Left lung (tissue), 4 donors: ENCODE measurements at regions not wholly inside any gene's neighbourhood (a gene's known extent, or its start where the extent isn't known, plus 50 kb on each side); places are given as distances from the start of the nearest gene placed in this dataset.

Source experiments
- ATAC-seq: fragments of 200-7000 bp; cut with Tn5 transposase; one replicate; pipeline ENCODE4 v1.9.1; 2020; ENCODE audit warnings: moderate library complexity
- DNase-seq, 4 donors: peaks; one replicate each; pipeline ENCODE4 v3.0.0-alpha.2; 2013 to 2020
- H3K27ac ChIP-seq, 2 donors: fragments of 200-600 bp; sonication (generic) in 1 of 2; one replicate each; pipeline versions ENCODE4 v1.5.0 to v1.8.0; 2020 to 2021
- H3K27me3 ChIP-seq, 2 donors: fragments of 200-600 bp; sonication (generic) in 1 of 2; one replicate each; pipeline versions ENCODE4 v1.5.0 to v1.8.0; 2020 to 2021
- H3K36me3 ChIP-seq, 2 donors: fragments of 200-600 bp; sonication (generic) in 1 of 2; one replicate each; pipeline versions ENCODE4 v1.5.0 to v1.8.0; 2020 to 2021
- H3K4me1 ChIP-seq, 2 donors: fragments of 200-600 bp; one replicate each; pipeline ENCODE4 v1.8.0; 2021
- H3K4me3 ChIP-seq, 2 donors: fragments of 200-600 bp; sonication (generic) in 1 of 2; one replicate each; pipeline versions ENCODE4 v1.5.0 to v1.8.0; 2020 to 2021; ENCODE audit warnings: mild to moderate bottlenecking in 1 of 2
- H3K9me3 ChIP-seq, 2 donors: fragments of 200-600 bp; sonication (generic) in 1 of 2; one replicate each; pipeline versions ENCODE4 v1.5.0 to v1.8.0; 2020 to 2021
- intact Hi-C, 2 donors: fragments of 100-400 bp; cut with DNase I; formaldehyde crosslinking; loops; one replicate each; pipeline versions ENCODE4 v1.11.2 to v1.14.2; 2022
- TF ChIP-seq, protein P1 (sequence below), 2 donors: fragments of 200-600 bp; sonication (generic) in 1 of 2; IDR thresholded peaks; one replicate each; pipeline versions ENCODE4 v1.5.0 to v1.8.0; 2021; ENCODE audit warnings: antibody characterized with exemption in 2 of 2
- donor health status: DM: no; HTN: yes; CAD: no.
- donor health status: DM: no; HTN: no; CAD: no.

DNA sequence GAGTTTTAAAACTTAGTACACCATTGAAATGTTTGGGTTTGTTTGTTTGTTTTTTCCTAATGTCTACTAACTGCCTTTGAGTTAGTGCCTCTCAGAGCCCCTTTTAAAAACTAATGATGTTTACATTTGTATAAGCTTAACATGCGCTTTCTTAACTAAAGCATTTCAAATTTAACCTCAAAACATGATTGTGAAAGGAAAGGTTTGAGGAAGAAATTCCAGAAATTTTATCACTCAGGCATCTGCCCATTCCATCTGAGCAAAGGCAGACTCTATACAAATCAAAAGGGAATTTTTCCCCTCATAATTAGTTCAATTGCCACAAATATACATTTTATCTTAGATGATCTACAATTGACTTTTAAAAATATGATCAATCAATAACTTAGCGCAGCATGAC lies 230.7 kb upstream of the CAND1 start:
- TF ChIP-seq, protein P1, sequence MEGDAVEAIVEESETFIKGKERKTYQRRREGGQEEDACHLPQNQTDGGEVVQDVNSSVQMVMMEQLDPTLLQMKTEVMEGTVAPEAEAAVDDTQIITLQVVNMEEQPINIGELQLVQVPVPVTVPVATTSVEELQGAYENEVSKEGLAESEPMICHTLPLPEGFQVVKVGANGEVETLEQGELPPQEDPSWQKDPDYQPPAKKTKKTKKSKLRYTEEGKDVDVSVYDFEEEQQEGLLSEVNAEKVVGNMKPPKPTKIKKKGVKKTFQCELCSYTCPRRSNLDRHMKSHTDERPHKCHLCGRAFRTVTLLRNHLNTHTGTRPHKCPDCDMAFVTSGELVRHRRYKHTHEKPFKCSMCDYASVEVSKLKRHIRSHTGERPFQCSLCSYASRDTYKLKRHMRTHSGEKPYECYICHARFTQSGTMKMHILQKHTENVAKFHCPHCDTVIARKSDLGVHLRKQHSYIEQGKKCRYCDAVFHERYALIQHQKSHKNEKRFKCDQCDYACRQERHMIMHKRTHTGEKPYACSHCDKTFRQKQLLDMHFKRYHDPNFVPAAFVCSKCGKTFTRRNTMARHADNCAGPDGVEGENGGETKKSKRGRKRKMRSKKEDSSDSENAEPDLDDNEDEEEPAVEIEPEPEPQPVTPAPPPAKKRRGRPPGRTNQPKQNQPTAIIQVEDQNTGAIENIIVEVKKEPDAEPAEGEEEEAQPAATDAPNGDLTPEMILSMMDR (IDR thresholded peaks at IDR 0.05): no peak
- no peak for ATAC-seq
- no peak overlapping the region for H3K27ac ChIP-seq
- no peak overlapping the region for H3K4me3 ChIP-seq
- H3K9me3 ChIP-seq: no peaks in the 10 kb centered on the region
- H3K4me1 ChIP-seq: no peaks in the 10 kb centered on the region
- H3K36me3 ChIP-seq: no peaks in the 10 kb centered on the region
- no peaks in the 10 kb centered on the region for H3K27me3 ChIP-seq
- intact Hi-C loops: no loop called here
- no peak for DNase-seq

DNA sequence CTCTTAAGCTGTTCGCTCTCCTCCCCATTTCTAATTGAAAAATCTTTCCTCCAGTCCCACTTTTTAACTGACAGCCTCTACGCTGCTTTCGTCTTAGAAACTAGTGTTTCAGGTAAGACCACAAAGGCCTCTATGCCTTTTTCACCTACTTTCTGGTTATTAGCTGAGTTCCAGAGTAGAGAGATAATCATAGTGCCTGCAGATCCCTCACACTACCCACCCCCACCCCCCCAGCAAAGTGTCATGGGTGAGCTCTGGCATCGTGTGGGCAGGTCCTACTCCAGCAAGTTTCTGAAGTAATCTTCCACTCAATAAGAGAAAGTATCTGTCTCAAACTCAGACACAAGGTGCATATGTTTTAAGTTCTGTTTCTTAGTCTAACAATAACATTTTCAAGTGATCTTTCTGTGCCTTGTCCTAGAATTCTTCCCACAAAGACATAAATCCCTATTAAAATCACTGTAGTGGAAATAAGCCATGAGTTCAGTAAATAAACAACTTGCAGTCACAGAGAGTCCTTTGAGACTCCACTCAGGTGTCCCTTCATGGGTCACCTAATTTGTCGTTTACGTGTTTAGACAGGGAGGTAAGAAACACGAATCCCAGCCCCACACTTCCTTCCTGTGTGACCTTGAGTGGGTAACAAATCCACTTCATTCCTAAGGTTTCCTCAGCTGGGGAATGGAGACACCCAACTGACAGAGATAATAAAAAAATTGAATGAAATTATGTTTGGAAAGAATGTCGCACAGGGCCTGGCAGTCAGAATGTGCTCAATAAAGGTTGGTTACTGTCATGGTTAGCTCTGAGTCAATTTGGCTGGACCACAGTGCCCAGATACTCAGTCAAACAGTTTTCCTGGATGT lies 228.9 kb upstream of the CAND1 start:
- H3K4me3 ChIP-seq: no peak overlapping the region
- H3K9me3 ChIP-seq: no peaks in the 10 kb centered on the region
- intact Hi-C loops: no loop called here
- TF ChIP-seq, protein P1 (IDR thresholded peaks at IDR 0.05): no peak
- ATAC-seq: no peak
- no peaks in the 10 kb centered on the region for H3K27me3 ChIP-seq
- H3K4me1 ChIP-seq: no peaks in the 10 kb centered on the region
- H3K27ac ChIP-seq: no peak overlapping the region
- H3K36me3 ChIP-seq: no peaks in the 10 kb centered on the region
- no peak for DNase-seq

DNA sequence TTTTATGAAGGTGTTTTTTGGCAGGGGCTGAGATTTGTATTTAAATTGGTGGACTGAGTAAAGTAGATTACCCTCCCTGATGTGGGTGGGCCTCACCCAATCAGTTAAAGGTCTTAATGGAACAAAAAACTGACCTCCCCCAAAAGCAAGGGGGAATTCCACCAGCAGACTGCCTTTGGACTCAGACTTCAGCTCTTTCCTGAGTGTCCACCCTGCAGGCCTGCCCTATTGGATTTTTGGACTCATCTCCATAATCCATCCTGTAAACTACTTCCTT lies 228.4 kb upstream of the CAND1 start:
- Histone ChIP-seq H3K4me1 (no peaks in the 10 kb centered on the region), H3K36me3 (no peaks in the 10 kb centered on the region), H3K9me3 (no peaks in the 10 kb centered on the region), H3K27me3 (no peaks in the 10 kb centered on the region), H3K4me3 (no peak overlapping the region), H3K27ac (no peak overlapping the region)
- DNase-seq (no peak), ATAC-seq (no peak)
- TF ChIP-seq, protein P1 (IDR thresholded peaks at IDR 0.05): no peak
- intact Hi-C loops: no loop called here

DNA sequence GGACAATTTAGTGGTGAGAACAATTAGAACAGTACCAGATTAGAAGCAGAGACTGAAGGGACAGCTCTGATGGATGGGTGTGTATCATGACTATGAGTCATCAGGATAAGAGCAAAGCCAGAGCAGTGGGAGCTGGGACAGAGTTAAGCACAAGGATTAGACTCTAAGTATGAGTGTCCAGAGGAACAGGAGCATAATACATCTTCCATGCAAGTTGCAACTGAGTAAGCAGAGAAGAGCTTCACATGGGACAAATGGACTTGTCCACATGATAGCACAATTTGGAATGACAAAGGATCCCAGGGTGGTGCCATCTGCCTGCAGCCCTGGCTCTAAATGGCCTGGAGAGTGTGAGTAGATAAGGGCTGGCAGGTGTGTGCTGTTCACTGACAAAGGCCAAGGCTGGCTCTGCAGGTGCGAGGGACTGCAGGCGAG lies 226.4 kb upstream of the CAND1 start:
- ATAC-seq: peak; percentile 57
- intact Hi-C loops: no loop called here
- no peaks in the 10 kb centered on the region for H3K36me3 ChIP-seq

DNA sequence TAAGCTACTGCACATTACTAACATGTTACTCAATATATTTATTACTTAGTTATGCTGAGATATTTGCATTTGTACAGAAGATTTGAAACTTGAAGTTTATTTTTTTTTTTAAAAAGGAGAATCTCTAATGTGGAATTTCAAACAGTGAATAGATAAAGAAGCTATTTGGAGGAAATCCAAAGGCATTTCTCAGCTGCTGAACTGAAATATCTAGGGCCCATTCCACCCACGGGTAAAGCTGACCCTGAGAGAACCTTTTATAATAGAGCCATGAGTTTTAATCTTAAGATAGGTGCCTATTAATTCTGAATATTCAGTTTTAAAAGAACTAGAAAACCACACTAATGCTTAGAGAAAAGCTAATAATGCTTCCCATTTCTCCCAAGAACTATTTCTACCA lies 225.4 kb upstream of the CAND1 start:
- intact Hi-C loops: no loop called here
- DNase-seq (no peak), ATAC-seq (no peak)
- no peak overlapping the region for H3K27ac ChIP-seq
- H3K9me3 ChIP-seq: no peaks in the 10 kb centered on the region
- H3K27me3 ChIP-seq: no peaks in the 10 kb centered on the region
- no peaks in the 10 kb centered on the region for H3K4me1 ChIP-seq
- TF ChIP-seq, protein P1 (IDR thresholded peaks at IDR 0.05): no peak
- no peaks in the 10 kb centered on the region for H3K36me3 ChIP-seq
- no peak overlapping the region for H3K4me3 ChIP-seq

More for the DNA sequence above, 226.4 kb upstream of the CAND1 start:
- no peaks in the 10 kb centered on the region for H3K27me3 ChIP-seq
- no peaks in the 10 kb centered on the region for H3K9me3 ChIP-seq
- TF ChIP-seq, protein P1 (IDR thresholded peaks at IDR 0.05): no peak
- no peak for DNase-seq
- H3K4me3 ChIP-seq: no peak overlapping the region
- H3K4me1 ChIP-seq: no peaks in the 10 kb centered on the region
- no peak overlapping the region for H3K27ac ChIP-seq
